BLaER1 treated with 17β-estradiol and CSF1 and Interleukin-3, amounts not matched to agents 10 nM and 100 nM (cell line): ENCODE measurements at regions not wholly inside any gene's neighbourhood (a gene's known extent, or its start where the extent isn't known, plus 50 kb on each side); places are given as distances from the start of the nearest gene placed in this dataset.

Source experiments
- H3K27ac ChIP-seq, 11 experiments: shearing (Covaris generic); formaldehyde crosslinking; 2 replicates each; pipeline ENCODE4 v1.8.1; 2022
- H3K27me3 ChIP-seq, 11 experiments: shearing (Covaris generic); formaldehyde crosslinking; 2 replicates each; pipeline ENCODE4 v1.8.1; 2022
- H3K36me3 ChIP-seq, 11 experiments: shearing (Covaris generic); formaldehyde crosslinking; 2 replicates each; pipeline ENCODE4 v1.8.1; 2022
- H3K4me1 ChIP-seq, 10 experiments: shearing (Covaris generic); formaldehyde crosslinking; 2 replicates each; pipeline ENCODE4 v1.8.1; 2022
- H3K4me2 ChIP-seq, 11 experiments: shearing (Covaris generic); formaldehyde crosslinking; 2 replicates each; pipeline ENCODE4 v1.8.1; 2022
- H3K4me3 ChIP-seq, 10 experiments: shearing (Covaris generic); formaldehyde crosslinking; 2 replicates each; pipeline ENCODE4 v1.8.1; 2022
- H3K9ac ChIP-seq, 11 experiments: shearing (Covaris generic); formaldehyde crosslinking; 2 replicates each; pipeline ENCODE4 v1.8.1; 2022
- H3K9me3 ChIP-seq, 11 experiments: shearing (Covaris generic); formaldehyde crosslinking; replicated peaks in 1 of 11; 2 replicates each; pipeline ENCODE4 v1.8.1; 2022
- H4K20me1 ChIP-seq, 11 experiments: shearing (Covaris generic); formaldehyde crosslinking; 2 replicates each; pipeline ENCODE4 v1.8.1; 2022
- Cebpa-rat ChIP-seq, 11 experiments: shearing (Covaris generic); IDR thresholded peaks; 2 replicates each; pipeline ENCODE4 v1.8.1; 2022

GRCh38 chr9:70478963-70479641, 64.6 kb upstream of the KLF9 start:
- Histone ChIP-seq H4K20me1 (no peaks in the 10 kb centered on the region), H3K4me2 (no peak overlapping the region), H3K9ac (no peak overlapping the region), H3K4me1 (peaks cover 0 to 11% (median 0%) of the 10 kb centered on the region in 10 experiments; a peak in 6 of 20 replicates), H3K4me3 (no peak overlapping the region), H3K27me3 (no peaks in the 10 kb centered on the region), H3K36me3 (no peaks in the 10 kb centered on the region), H3K9me3 (no peaks in the 10 kb centered on the region), H3K27ac (no peak overlapping the region)
- TF ChIP-seq Cebpa-rat (IDR thresholded peaks at IDR 0.05), result no peak

DNA sequence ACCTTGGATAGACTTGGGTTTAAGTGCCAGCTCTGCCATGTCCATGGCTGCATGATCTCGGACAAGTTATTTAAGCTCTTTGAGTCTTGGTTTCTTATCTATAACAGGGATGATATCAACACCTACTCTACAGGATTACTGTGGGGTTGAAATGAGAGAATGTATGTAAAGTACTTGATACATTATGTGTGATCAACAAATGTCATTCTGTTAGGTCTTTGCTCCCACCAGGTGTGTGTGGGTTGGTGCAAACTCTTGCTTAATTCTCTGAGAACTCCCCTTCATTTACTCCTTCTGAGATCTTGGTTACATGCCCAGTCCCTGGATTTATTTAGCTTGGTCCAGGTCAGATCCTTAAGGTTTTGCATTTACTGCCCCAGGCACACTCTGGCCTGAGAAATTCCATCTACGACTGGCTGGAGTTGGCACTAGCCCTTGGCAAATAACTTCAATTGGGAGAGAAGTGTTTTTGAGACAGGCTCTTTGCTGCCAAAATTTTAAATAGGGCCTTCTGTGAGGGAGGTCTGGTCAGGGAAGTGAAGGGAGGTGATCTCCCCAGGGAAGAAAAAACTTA, 63.5 kb upstream of the KLF9 start:
- TF ChIP-seq Cebpa-rat (IDR thresholded peaks at IDR 0.05), result no peak
- no peaks in the 10 kb centered on the region for H3K9me3 ChIP-seq
- H3K9ac ChIP-seq, result no peak overlapping the region
- no peaks in the 10 kb centered on the region for H3K27me3 ChIP-seq
- H3K4me2 ChIP-seq, result no peak overlapping the region
- H3K27ac ChIP-seq, result no peak overlapping the region
- 0 out of 20 replicates have a peak, but pooled peaks cover 0 to under 1% (median 0%) of the 10 kb centered on the region in 10 experiments for H3K4me1 ChIP-seq
- H3K4me3 ChIP-seq, result no peak overlapping the region
- no peaks in the 10 kb centered on the region for H3K36me3 ChIP-seq
- no peaks in the 10 kb centered on the region for H4K20me1 ChIP-seq

GRCh38 chr9:70477146-70477745, 62.8 kb upstream of the KLF9 start:
- no peaks in the 10 kb centered on the region for H3K36me3 ChIP-seq
- no peaks in the 10 kb centered on the region for H3K27me3 ChIP-seq
- TF ChIP-seq Cebpa-rat (IDR thresholded peaks at IDR 0.05), result no peak
- H3K4me1 ChIP-seq, result no peaks in the 10 kb centered on the region
- H3K9me3 ChIP-seq, result no peaks in the 10 kb centered on the region
- H3K9ac ChIP-seq, result no peak overlapping the region
- no peaks in the 10 kb centered on the region for H4K20me1 ChIP-seq
- H3K4me2 ChIP-seq, result no peak overlapping the region
- H3K27ac ChIP-seq, result no peak overlapping the region
- H3K4me3 ChIP-seq, result no peak overlapping the region

DNA sequence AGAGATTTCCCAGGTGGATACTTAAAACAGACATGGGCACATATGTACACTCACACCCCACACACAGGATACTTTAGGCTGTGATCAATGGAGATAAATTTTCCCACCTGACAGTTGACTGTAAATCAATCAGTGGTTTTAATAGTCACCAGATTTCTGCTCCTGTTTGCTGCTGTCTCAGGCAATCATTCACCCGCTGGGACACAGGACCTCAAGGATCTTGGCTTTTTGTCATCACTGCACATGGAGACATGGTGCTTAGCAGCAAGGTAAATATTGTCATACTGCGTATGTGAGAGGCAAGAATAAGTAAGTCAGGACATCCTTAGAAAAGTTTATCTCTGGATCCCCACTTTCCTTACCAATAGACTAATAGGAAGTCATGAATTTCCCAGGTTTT, 60.8 kb upstream of the KLF9 start:
- no peaks in the 10 kb centered on the region for H3K9me3 ChIP-seq
- no peak overlapping the region for H3K9ac ChIP-seq
- H3K4me1 ChIP-seq, result peaks cover 0 to 11% (median 0%) of the 10 kb centered on the region in 10 experiments; a peak in 8 of 20 replicates
- no peak overlapping the region for H3K4me2 ChIP-seq
- no peaks in the 10 kb centered on the region for H4K20me1 ChIP-seq
- no peaks in the 10 kb centered on the region for H3K36me3 ChIP-seq
- H3K27me3 ChIP-seq, result no peaks in the 10 kb centered on the region
- TF ChIP-seq Cebpa-rat (IDR thresholded peaks at IDR 0.05), result no peak
- no peak overlapping the region for H3K4me3 ChIP-seq
- H3K27ac ChIP-seq, result no peak overlapping the region

GRCh38 chr9:70474413-70474812, 60.0 kb upstream of the KLF9 start:
- Histone ChIP-seq H3K9ac (no peak overlapping the region), H3K4me2 (no peak overlapping the region), H3K9me3 (no peaks in the 10 kb centered on the region), H3K4me3 (no peak overlapping the region), H3K4me1 (peaks cover 0 to 19% (median 0%) of the 10 kb centered on the region in 10 experiments; a peak in 8 of 20 replicates), H3K36me3 (no peaks in the 10 kb centered on the region), H3K27me3 (no peaks in the 10 kb centered on the region), H4K20me1 (no peaks in the 10 kb centered on the region), H3K27ac (no peak overlapping the region)
- TF ChIP-seq Cebpa-rat (IDR thresholded peaks at IDR 0.05), result no peak

DNA sequence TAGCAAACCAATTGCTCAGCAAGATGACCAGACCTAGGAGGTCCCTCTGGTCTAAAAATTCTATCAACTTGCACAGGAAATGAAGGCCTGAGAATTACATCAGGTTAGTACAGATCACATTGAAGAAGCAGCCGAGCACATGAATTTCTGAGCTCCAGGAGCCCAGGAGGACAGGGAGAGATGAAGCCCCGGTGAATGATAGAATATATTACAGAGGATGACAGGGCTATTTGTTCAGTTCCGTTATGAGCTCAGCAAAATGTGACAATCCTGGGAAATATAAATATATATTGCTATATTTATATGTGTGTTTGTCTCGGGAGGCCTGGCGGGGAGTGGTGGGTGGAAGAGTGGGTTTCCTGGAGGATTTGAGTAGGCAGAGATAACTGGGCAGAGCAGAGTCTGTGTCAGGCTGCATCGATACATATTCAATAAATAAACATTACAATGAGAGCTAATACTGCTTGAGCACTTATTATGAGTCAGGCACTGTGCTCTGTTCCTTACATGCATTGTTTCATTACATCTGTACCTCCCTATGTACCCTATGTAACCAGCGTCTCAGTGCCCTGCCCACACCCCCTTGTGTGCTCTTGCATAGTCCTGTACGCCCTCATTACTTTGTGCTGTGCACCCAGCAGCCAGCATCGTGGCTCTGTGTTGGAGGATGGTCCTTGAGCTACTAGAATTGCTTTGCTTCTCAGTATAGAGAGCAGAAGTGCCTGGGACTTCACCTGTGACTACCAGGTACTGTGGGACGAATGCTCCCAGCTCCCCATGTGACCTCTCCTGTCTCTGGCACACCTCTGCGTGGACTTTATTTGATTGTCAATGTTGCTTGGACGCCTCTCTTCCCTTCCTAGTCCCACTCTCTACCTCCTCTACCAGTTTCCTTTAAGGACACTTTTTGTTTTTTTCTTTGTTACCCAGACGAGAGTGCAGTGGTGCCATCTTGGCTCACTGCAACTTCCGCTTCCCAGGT, 58.1 kb upstream of the KLF9 start:
- Histone ChIP-seq H3K4me1 (peaks cover 0 to 38% (median 0%) of the 10 kb centered on the region in 10 experiments; a peak in 8 of 20 replicates), H3K9ac (no peak overlapping the region), H3K4me2 (no peak overlapping the region), H3K27ac (no peak overlapping the region), H4K20me1 (no peaks in the 10 kb centered on the region), H3K36me3 (no peaks in the 10 kb centered on the region), H3K4me3 (no peak overlapping the region), H3K27me3 (no peaks in the 10 kb centered on the region), H3K9me3 (no peaks in the 10 kb centered on the region)
- TF ChIP-seq Cebpa-rat (IDR thresholded peaks at IDR 0.05), result no peak

DNA sequence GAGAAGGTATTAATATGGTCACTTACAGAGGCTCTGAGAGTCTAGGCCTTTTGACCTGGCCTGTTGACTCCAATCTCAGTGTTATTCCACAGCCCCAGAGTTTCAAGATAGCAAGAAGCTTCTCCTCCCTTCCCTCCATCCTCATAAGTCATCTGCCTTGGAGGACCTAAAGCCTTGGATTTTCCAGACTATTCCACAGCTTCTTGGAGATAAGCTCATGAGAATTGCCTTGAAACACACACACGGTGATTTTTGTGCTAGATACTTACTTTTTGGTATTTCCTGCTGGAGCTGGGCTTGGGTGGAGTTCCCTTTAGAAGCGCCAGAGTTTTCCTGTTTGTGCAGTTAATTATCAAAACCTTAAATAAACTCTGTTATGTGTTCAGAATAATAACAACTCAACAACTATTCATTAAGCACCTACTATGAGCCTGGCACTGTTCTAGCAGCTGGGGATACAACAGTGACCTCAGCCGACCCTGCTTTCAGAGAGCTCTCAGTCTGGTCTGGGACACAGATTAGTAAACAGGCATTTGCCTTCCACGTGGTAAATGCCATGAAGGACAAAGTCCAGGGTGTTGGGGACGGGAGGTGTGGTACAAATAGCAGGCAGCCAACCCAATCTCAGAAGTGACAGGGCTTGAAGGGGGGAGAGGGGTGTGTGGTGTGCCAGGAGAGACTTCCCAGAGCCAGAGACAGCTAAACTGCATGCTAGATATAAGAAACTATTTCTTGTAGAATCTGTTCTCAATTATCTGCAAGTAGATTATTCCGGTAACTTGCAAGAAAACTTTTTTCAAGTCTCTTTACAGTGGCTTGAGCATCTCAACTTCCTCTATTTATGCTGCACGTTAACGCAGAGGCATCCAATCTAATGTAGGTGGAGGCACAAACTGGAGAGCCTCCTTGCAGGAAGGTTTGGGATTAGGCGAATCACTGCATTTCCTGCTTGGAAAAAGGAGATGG, 55.9 kb upstream of the KLF9 start:
- Histone ChIP-seq H3K9me3 (no peaks in the 10 kb centered on the region), H3K27ac (0 out of 22 replicates have a peak overlapping the region, but pooled peaks of 1 of the 11 experiments have one; percentile 1), H3K9ac (no peak overlapping the region), H3K4me3 (no peak overlapping the region), H3K36me3 (no peaks in the 10 kb centered on the region), H3K27me3 (no peaks in the 10 kb centered on the region), H3K4me2 (peak overlapping the region in 5 of 11 experiments; percentile 6 to 70 (median 52); a peak in 6 of 22 replicates), H3K4me1 (peaks cover 0 to 60% (median 0%) of the 10 kb centered on the region in 10 experiments; a peak in 8 of 20 replicates), H4K20me1 (no peaks in the 10 kb centered on the region)
- TF ChIP-seq Cebpa-rat (IDR thresholded peaks at IDR 0.05), result no peak

- Histone ChIP-seq H3K27ac (peak overlapping the region in 2 of 11 experiments; percentile 61 to 65; a peak in 2 of 22 replicates), H3K27me3 (no peaks in the 10 kb centered on the region), H4K20me1 (no peaks in the 10 kb centered on the region), H3K36me3 (no peaks in the 10 kb centered on the region), H3K9ac (no peak overlapping the region), H3K4me1 (peaks cover 0 to 61% (median 0%) of the 10 kb centered on the region in 10 experiments; a peak in 8 of 20 replicates), H3K9me3 (no peaks in the 10 kb centered on the region), H3K4me3 (no peak overlapping the region), H3K4me2 (peak overlapping the region in 3 of 11 experiments; percentile 47 to 70 (median 49); a peak in 6 of 22 replicates)
- TF ChIP-seq Cebpa-rat (IDR thresholded peaks at IDR 0.05), result no peak
Observed at GRCh38 chr9:70468291-70468690, 53.8 kb upstream of the KLF9 start.
